CD4-positive, alpha-beta T cell treated with Interleukin-2 at 100 ng/mL for 4 hours (primary cell): ENCODE measurements at regions not wholly inside any gene's neighbourhood (a gene's known extent, or its start where the extent isn't known, plus 50 kb on each side); places are given as distances from the start of the nearest gene placed in this dataset.

ENCODE experiments used
- DNase-seq: peaks from one replicate; pipeline ENCODE4 v3.0.0-alpha.2; 2020; ENCODE audit warnings: low spot score

- no peak for DNase-seq
Observed at GRCh38 chr13:61466280-61466679, 50.6 kb upstream of the PCDH20 start.
